ENCODE measurements at regions not wholly inside any gene's neighbourhood (a gene's known extent, or its start where the extent isn't known, plus 50 kb on each side); places are given as distances from the start of the nearest gene placed in this dataset.

GRCh38 chr20:22901164-22901563 is 133.9 kb upstream of the SSTR4 start:
- ATAC-seq (ENCODE audit: low read depth) = no peak
- no peak for DNase-seq
- peaks cover 4% of the 10 kb centered on the region for H3K9me3 Mint-ChIP-seq (ENCODE audit: insufficient read depth)
- no peaks in the 10 kb centered on the region for H3K27me3 ChIP-seq (replicated peaks in 1 of 4; ENCODE audit: control extremely low read depth in 1 of 4, control insufficient read depth in 3 of 4, insufficient read depth in 4 of 4, low read length in 3 of 4)
- no peak overlapping the region for H3K4me2 ChIP-seq (replicated peaks; ENCODE audit: low read depth, low read length, poor library complexity, severe bottlenecking)
- peaks cover 0 to 6% (median 3%) of the 10 kb centered on the region in 3 donors for H3K9me3 ChIP-seq (ENCODE audit: control extremely low read depth in 1 of 3, control insufficient read depth in 2 of 3, insufficient read depth in 1 of 3, low read length in 2 of 3)
- H3K27ac ChIP-seq (ENCODE audit: low read length in 2 of 2) = no peak overlapping the region
- intact Hi-C loops (cut with micrococcal nuclease) = no loop called here
- ChIA-PET CTCF (no interaction called here), POLR2A (no interaction called here)
- TF ChIP-seq CTCF (IDR thresholded peaks at IDR 0.05) (no peak), EZH2 (IDR thresholded peaks at IDR 0.05; ENCODE audit: borderline replicate concordance, insufficient read depth, low read depth, low read length, poor library complexity, severe bottlenecking) (no peak)
- H3K27me3 Mint-ChIP-seq = no peaks in the 10 kb centered on the region
- no peak overlapping the region for H3K4me3 ChIP-seq (ENCODE audit: control extremely low read depth in 1 of 5, extremely low read depth in 1 of 5, insufficient read depth in 1 of 5, low read depth in 2 of 5, low read length in 4 of 5)
- no peaks in the 10 kb centered on the region for H3K4me1 Mint-ChIP-seq
- no peak overlapping the region for H2AFZ ChIP-seq (ENCODE audit: insufficient read depth, low read depth, low read length, poor library complexity, severe bottlenecking)
- H3K79me2 ChIP-seq (ENCODE audit: control insufficient read depth, insufficient read depth, low read length) = no peaks in the 10 kb centered on the region
- H3K27ac Mint-ChIP-seq = no peak overlapping the region
- H3K9ac ChIP-seq (ENCODE audit: low read length) = no peak overlapping the region
- no peaks in the 10 kb centered on the region for H4K20me1 ChIP-seq (ENCODE audit: control insufficient read depth, insufficient read depth, low read length, poor library complexity, severe bottlenecking)
- no peak overlapping the region for H3K4me3 Mint-ChIP-seq
- no peaks in the 10 kb centered on the region for H3K4me1 ChIP-seq (ENCODE audit: control insufficient read depth in 2 of 2, insufficient read depth in 2 of 2, low read length in 2 of 2)
- no peaks in the 10 kb centered on the region for H3K36me3 ChIP-seq (replicated peaks in 1 of 2; ENCODE audit: control extremely low read depth in 1 of 2, control insufficient read depth in 1 of 2, extremely low read depth in 1 of 2, insufficient read depth in 2 of 2, low read length in 1 of 2)

GRCh38 chr20:22901921-22902320 is 133.2 kb upstream of the SSTR4 start:
- no peaks in the 10 kb centered on the region for H3K27me3 Mint-ChIP-seq
- Histone ChIP-seq H3K4me1 (ENCODE audit: control insufficient read depth in 2 of 2, insufficient read depth in 2 of 2, low read length in 2 of 2) (no peaks in the 10 kb centered on the region), H3K4me2 (replicated peaks; ENCODE audit: low read depth, low read length, poor library complexity, severe bottlenecking) (no peak overlapping the region), H3K27me3 (replicated peaks in 1 of 4; ENCODE audit: control extremely low read depth in 1 of 4, control insufficient read depth in 3 of 4, insufficient read depth in 4 of 4, low read length in 3 of 4) (peaks cover 0 to 3% (median 0%) of the 10 kb centered on the region in 4 experiments), H3K79me2 (ENCODE audit: control insufficient read depth, insufficient read depth, low read length) (no peaks in the 10 kb centered on the region), H3K36me3 (replicated peaks in 1 of 2; ENCODE audit: control extremely low read depth in 1 of 2, control insufficient read depth in 1 of 2, extremely low read depth in 1 of 2, insufficient read depth in 2 of 2, low read length in 1 of 2) (no peaks in the 10 kb centered on the region), H3K9me3 (ENCODE audit: control extremely low read depth in 1 of 3, control insufficient read depth in 2 of 3, insufficient read depth in 1 of 3, low read length in 2 of 3) (peaks cover 0 to 6% (median 3%) of the 10 kb centered on the region in 3 donors), H3K27ac (ENCODE audit: low read length in 2 of 2) (no peak overlapping the region), H3K4me3 (ENCODE audit: control extremely low read depth in 1 of 5, extremely low read depth in 1 of 5, insufficient read depth in 1 of 5, low read depth in 2 of 5, low read length in 4 of 5) (no peak overlapping the region), H4K20me1 (ENCODE audit: control insufficient read depth, insufficient read depth, low read length, poor library complexity, severe bottlenecking) (no peaks in the 10 kb centered on the region), H2AFZ (ENCODE audit: insufficient read depth, low read depth, low read length, poor library complexity, severe bottlenecking) (no peak overlapping the region), H3K9ac (ENCODE audit: low read length) (no peak overlapping the region)
- H3K27ac Mint-ChIP-seq = no peak overlapping the region
- TF ChIP-seq EZH2 (IDR thresholded peaks at IDR 0.05; ENCODE audit: borderline replicate concordance, insufficient read depth, low read depth, low read length, poor library complexity, severe bottlenecking) = no peak
- TF ChIP-seq CTCF (IDR thresholded peaks at IDR 0.05) = no peak
- H3K9me3 Mint-ChIP-seq (ENCODE audit: insufficient read depth) = peaks cover 4% of the 10 kb centered on the region
- no peak for ATAC-seq (ENCODE audit: low read depth)
- ChIA-PET CTCF (no interaction called here), POLR2A (no interaction called here)
- no peak overlapping the region for H3K4me3 Mint-ChIP-seq
- intact Hi-C loops (cut with micrococcal nuclease) = no loop called here
- DNase-seq = no peak
- no peaks in the 10 kb centered on the region for H3K4me1 Mint-ChIP-seq
- WGBS (ENCODE audit: insufficient coverage) = 75% methylated on average over 2 of the region's 2 CpGs
